ENCODE measurements at regions not wholly inside any gene's neighbourhood (a gene's known extent, or its start where the extent isn't known, plus 50 kb on each side); places are given as distances from the start of the nearest gene placed in this dataset.

- no peak overlapping the region for H3K4me3 Mint-ChIP-seq
- intact Hi-C loops (cut with micrococcal nuclease): no loop called here
- no peaks in the 10 kb centered on the region for H3K4me1 ChIP-seq (ENCODE audit: control insufficient read depth in 1 of 2, insufficient read depth in 2 of 2, low read length in 2 of 2)
- peaks cover 0 to 3% (median 0%) of the 10 kb centered on the region in 3 donors for H3K27me3 Mint-ChIP-seq (ENCODE audit: low read depth in 3 of 3)
- H3K27me3 ChIP-seq (ENCODE audit: control insufficient read depth in 2 of 2, insufficient read depth in 2 of 2, low read length in 2 of 2): no peaks in the 10 kb centered on the region
- no peaks in the 10 kb centered on the region for H3K36me3 Mint-ChIP-seq
- TF ChIP-seq, protein P1, sequence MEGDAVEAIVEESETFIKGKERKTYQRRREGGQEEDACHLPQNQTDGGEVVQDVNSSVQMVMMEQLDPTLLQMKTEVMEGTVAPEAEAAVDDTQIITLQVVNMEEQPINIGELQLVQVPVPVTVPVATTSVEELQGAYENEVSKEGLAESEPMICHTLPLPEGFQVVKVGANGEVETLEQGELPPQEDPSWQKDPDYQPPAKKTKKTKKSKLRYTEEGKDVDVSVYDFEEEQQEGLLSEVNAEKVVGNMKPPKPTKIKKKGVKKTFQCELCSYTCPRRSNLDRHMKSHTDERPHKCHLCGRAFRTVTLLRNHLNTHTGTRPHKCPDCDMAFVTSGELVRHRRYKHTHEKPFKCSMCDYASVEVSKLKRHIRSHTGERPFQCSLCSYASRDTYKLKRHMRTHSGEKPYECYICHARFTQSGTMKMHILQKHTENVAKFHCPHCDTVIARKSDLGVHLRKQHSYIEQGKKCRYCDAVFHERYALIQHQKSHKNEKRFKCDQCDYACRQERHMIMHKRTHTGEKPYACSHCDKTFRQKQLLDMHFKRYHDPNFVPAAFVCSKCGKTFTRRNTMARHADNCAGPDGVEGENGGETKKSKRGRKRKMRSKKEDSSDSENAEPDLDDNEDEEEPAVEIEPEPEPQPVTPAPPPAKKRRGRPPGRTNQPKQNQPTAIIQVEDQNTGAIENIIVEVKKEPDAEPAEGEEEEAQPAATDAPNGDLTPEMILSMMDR (IDR thresholded peaks at IDR 0.05): no peak
- no peak overlapping the region for H3K4me2 ChIP-seq (replicated peaks; ENCODE audit: extremely low read depth, low read length, poor library complexity, severe bottlenecking)
- no peaks in the 10 kb centered on the region for H3K79me2 ChIP-seq (ENCODE audit: insufficient read depth, low read length)
- no peak overlapping the region for H3K4me3 ChIP-seq (replicated peaks in 1 of 3; ENCODE audit: low read depth in 2 of 3, low read length in 3 of 3)
- WGBS (ENCODE audit: insufficient coverage): no CpG with 5 or more reads among the region's 2 CpGs
- H4K20me1 ChIP-seq (ENCODE audit: insufficient read depth, low read length): no peaks in the 10 kb centered on the region
- no peaks in the 10 kb centered on the region for H3K9me3 ChIP-seq (replicated peaks in 1 of 2; ENCODE audit: control insufficient read depth in 1 of 2, insufficient read depth in 1 of 2, low read length in 2 of 2)
- no peak for DNase-seq
- no peak overlapping the region for H3K27ac ChIP-seq (ENCODE audit: low read depth in 1 of 2, low read length in 2 of 2)
- no peaks in the 10 kb centered on the region for H3K36me3 ChIP-seq (replicated peaks in 1 of 2; ENCODE audit: control insufficient read depth in 1 of 2, insufficient read depth in 2 of 2, low read length in 2 of 2)
- no peak overlapping the region for H3K27ac Mint-ChIP-seq
- no peak overlapping the region for H2AFZ ChIP-seq (ENCODE audit: insufficient read depth, low read depth, low read length, poor library complexity, severe bottlenecking)
- no peak overlapping the region for H3K9ac ChIP-seq (ENCODE audit: insufficient read depth, low read length, poor library complexity, severe bottlenecking)
- H3K9me3 Mint-ChIP-seq: no peaks in the 10 kb centered on the region
- no peaks in the 10 kb centered on the region for H3K4me1 Mint-ChIP-seq
Observed at GRCh38 chr5:68479524-68479923, 264.0 kb downstream of the PIK3R1 start.

DNA sequence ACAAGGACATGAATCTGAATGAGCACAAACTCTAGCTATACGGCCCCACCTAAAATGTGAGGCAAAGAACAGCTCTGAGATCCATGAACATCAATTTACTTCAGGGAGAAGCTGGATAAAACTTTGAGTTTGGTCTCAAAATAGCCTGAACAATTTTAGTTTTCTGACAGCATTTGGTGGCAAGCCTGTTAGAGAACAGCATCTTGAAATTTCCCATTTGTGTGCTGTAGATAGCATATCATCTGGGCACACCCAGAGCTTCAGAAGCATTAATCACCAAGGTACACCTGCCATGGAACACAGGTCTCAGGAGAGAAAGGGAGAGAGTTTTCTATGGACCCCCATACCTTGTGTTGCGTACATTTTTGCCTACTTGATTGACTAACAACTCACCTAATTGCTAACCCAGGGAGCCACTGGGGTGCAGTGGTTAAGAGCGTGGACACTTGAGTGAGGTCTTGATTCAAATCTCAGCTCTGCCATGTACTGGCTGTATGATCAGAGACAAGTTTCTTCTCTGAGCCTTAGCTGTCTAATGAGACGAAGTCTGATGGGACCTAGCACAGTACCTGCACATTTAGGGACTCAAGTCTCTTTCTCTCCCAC lies 264.9 kb downstream of the PIK3R1 start:
- WGBS (ENCODE audit: insufficient coverage): 80% methylated on average over 1 of the region's 4 CpGs
- H3K27ac Mint-ChIP-seq: no peak overlapping the region
- no peak overlapping the region for H3K4me3 Mint-ChIP-seq
- no peak overlapping the region for H3K4me3 ChIP-seq (replicated peaks in 1 of 3; ENCODE audit: low read depth in 2 of 3, low read length in 3 of 3)
- DNase-seq: no peak
- H3K4me1 ChIP-seq (ENCODE audit: control insufficient read depth in 1 of 2, insufficient read depth in 2 of 2, low read length in 2 of 2): no peaks in the 10 kb centered on the region
- intact Hi-C loops (cut with micrococcal nuclease): no loop called here
- no peaks in the 10 kb centered on the region for H3K4me1 Mint-ChIP-seq
- H3K36me3 ChIP-seq (replicated peaks in 1 of 2; ENCODE audit: control insufficient read depth in 1 of 2, insufficient read depth in 2 of 2, low read length in 2 of 2): no peaks in the 10 kb centered on the region
- H3K36me3 Mint-ChIP-seq: no peaks in the 10 kb centered on the region
- TF ChIP-seq, protein P1 (IDR thresholded peaks at IDR 0.05): no peak
- peaks cover 0 to 3% (median 0%) of the 10 kb centered on the region in 3 donors for H3K27me3 Mint-ChIP-seq (ENCODE audit: low read depth in 3 of 3)
- no peak overlapping the region for H3K27ac ChIP-seq (ENCODE audit: low read depth in 1 of 2, low read length in 2 of 2)
- no peaks in the 10 kb centered on the region for H4K20me1 ChIP-seq (ENCODE audit: insufficient read depth, low read length)
- no peaks in the 10 kb centered on the region for H3K27me3 ChIP-seq (ENCODE audit: control insufficient read depth in 2 of 2, insufficient read depth in 2 of 2, low read length in 2 of 2)
- no peak overlapping the region for H3K4me2 ChIP-seq (replicated peaks; ENCODE audit: extremely low read depth, low read length, poor library complexity, severe bottlenecking)
- H2AFZ ChIP-seq (ENCODE audit: insufficient read depth, low read depth, low read length, poor library complexity, severe bottlenecking): no peak overlapping the region
- no peaks in the 10 kb centered on the region for H3K9me3 Mint-ChIP-seq
- H3K9ac ChIP-seq (ENCODE audit: insufficient read depth, low read length, poor library complexity, severe bottlenecking): no peak overlapping the region
- no peaks in the 10 kb centered on the region for H3K79me2 ChIP-seq (ENCODE audit: insufficient read depth, low read length)
- H3K9me3 ChIP-seq (replicated peaks in 1 of 2; ENCODE audit: control insufficient read depth in 1 of 2, insufficient read depth in 1 of 2, low read length in 2 of 2): no peaks in the 10 kb centered on the region

Data from CD14-positive monocyte (primary cell).